Keratinocyte (primary cell): ENCODE measurements at regions not wholly inside any gene's neighbourhood (a gene's known extent, or its start where the extent isn't known, plus 50 kb on each side); places are given as distances from the start of the nearest gene placed in this dataset.

Source experiments
- DNase-seq: peaks from one replicate; pipeline ENCODE4 v3.0.0-alpha.2; 2011; ENCODE audit warnings: low read depth, missing footprints, low spot score
- FAIRE-seq: peaks from 2 replicates; lab custom pipeline; 2011; peaks lifted over from hg19 to GRCh38; lab: Jason Lieb, UNC
- H2AFZ ChIP-seq: 2 replicates; pipeline ENCODE4 v1.6.0; 2012; ENCODE audit warnings: low read length, control low read depth, inconsistent platforms; ENCODE audit not compliant: control insufficient read depth
- H3K27ac ChIP-seq: 2 replicates; pipeline ENCODE4 v1.5.1; 2011; ENCODE audit warnings: low read length; ENCODE audit not compliant: control insufficient read depth, insufficient read depth
- H3K27me3 ChIP-seq: 3 replicates; pipeline ENCODE4 v1.6.0; 2011; ENCODE audit warnings: low read length; ENCODE audit not compliant: control insufficient read depth, insufficient read depth; ENCODE audit errors: extremely low read depth
- H3K36me3 ChIP-seq, 2 experiments: 2 replicates in 1 of 2; 3 replicates in 1 of 2; pipeline ENCODE4 v1.5.1; 2011; ENCODE audit warnings: low read length in 2 of 2, mild to moderate bottlenecking in 1 of 2; ENCODE audit not compliant: control insufficient read depth in 2 of 2, insufficient read depth in 2 of 2; ENCODE audit errors: extremely low read depth in 1 of 2
- H3K4me1 ChIP-seq: 3 replicates; pipeline ENCODE4 v1.5.1; 2011; ENCODE audit warnings: low read length; ENCODE audit not compliant: control insufficient read depth, insufficient read depth; ENCODE audit errors: extremely low read depth
- H3K4me2 ChIP-seq: 3 replicates; pipeline ENCODE4 v1.6.0; 2011; ENCODE audit warnings: low read depth, low read length; ENCODE audit not compliant: control insufficient read depth, insufficient read depth; ENCODE audit errors: extremely low read depth
- H3K4me3 ChIP-seq, 3 experiments: fragments of 200-600 bp in 1 of 3; sonication (generic) in 1 of 3; 2 replicates in 2 of 3; 3 replicates in 1 of 3; pipeline ENCODE4 v1.5.1; 2011 to 2016; ENCODE audit warnings: low read length in 3 of 3, mild to moderate bottlenecking in 3 of 3, control low read depth in 2 of 3, inconsistent platforms in 1 of 3, low read depth in 1 of 3, mixed read lengths in 1 of 3, mixed run types in 1 of 3, moderate library complexity in 1 of 3; ENCODE audit not compliant: control insufficient read depth in 2 of 3, insufficient read depth in 2 of 3; ENCODE audit errors: extremely low read depth in 1 of 3
- H3K79me2 ChIP-seq: 2 replicates; pipeline ENCODE4 v1.6.0; 2012; ENCODE audit warnings: low read length; ENCODE audit not compliant: control insufficient read depth, insufficient read depth
- H3K9ac ChIP-seq: 3 replicates; pipeline ENCODE4 v1.6.0; 2011; ENCODE audit warnings: low read length; ENCODE audit not compliant: control insufficient read depth, insufficient read depth; ENCODE audit errors: extremely low read depth
- H3K9me1 ChIP-seq: 3 replicates; pipeline ENCODE4 v1.6.0; 2011; ENCODE audit warnings: low read length; ENCODE audit not compliant: control insufficient read depth, insufficient read depth; ENCODE audit errors: extremely low read depth
- H3K9me3 ChIP-seq: 2 replicates; pipeline ENCODE4 v1.5.1; 2012; ENCODE audit warnings: low read depth, low read length; ENCODE audit not compliant: control insufficient read depth
- H4K20me1 ChIP-seq: 3 replicates; pipeline ENCODE4 v1.6.0; 2011; ENCODE audit warnings: low read length; ENCODE audit not compliant: control insufficient read depth, insufficient read depth; ENCODE audit errors: extremely low read depth
- EZH2 ChIP-seq: IDR thresholded peaks from one replicate; pipeline ENCODE4 v1.6.1; 2012; ENCODE audit warnings: inconsistent platforms, mild to moderate bottlenecking, low read length, moderate library complexity
- dilution Hi-C: fragments of 300-500 bp; cut with MboI; formaldehyde crosslinking; loops from one replicate; pipeline ENCODE4 v1.7.0; 2020; ENCODE audit warnings: low sequenced_read_pairs; ENCODE audit not compliant: extremely low pct_ligation_motif_present
- TF ChIP-seq, protein P1 (sequence below), 3 experiments: IDR thresholded peaks in 1 of 3; conservative IDR thresholded peaks in 1 of 3; optimal IDR thresholded peaks in 1 of 3; 2 replicates in 2 of 3; 3 replicates in 1 of 3; pipeline versions ENCODE3 to v1.5.1; 2011; ENCODE audit warnings: low read length in 3 of 3, mild to moderate bottlenecking in 3 of 3, moderate library complexity in 2 of 3, control low read depth in 1 of 3, inconsistent platforms in 1 of 3; ENCODE audit not compliant: insufficient read depth in 2 of 3; ENCODE audit errors: extremely low read depth in 1 of 3

DNA sequence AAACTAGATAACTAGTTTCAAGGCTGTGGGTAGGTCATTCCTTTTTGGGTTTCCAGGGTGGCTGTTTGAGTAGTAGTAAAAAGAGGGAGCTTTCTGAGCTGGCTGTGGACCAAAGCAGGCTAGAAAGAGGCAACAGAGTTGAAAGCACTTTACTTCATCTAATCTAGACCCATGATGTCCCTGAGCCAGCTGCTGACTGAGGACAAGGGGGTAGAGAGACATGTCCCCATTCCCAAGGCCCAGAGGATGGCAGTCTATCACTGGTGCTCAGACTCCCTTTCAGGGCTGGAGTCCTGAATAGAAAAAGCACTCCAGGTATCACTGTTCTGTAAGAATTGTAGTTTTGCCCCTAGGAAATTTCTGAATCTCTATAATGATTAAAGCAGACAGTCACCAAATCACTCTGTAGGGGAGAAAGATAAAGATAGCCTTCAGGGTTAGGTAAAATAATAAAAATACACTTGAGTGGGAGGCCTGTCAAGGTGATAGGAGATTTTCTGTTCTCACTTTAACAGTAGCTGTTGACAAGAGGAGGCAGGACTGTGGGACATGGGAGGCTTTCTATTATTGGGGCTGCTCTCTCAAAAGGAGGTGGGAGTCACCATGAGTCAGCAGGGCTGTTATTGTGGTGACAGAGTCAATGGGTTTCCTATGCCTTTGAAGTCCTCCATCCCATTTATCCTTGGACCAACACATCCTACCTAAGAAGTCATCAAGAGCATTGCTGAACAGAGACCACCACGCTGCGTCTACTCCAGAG is 190.2 kb upstream of the MPHOSPH6 start:
- Histone ChIP-seq H3K4me3 (no peak overlapping the region), H2AFZ (no peak overlapping the region), H3K9me3 (no peaks in the 10 kb centered on the region), H3K9me1 (no peaks in the 10 kb centered on the region), H3K4me1 (no peaks in the 10 kb centered on the region), H3K9ac (no peak overlapping the region), H3K4me2 (no peak overlapping the region), H3K36me3 (no peaks in the 10 kb centered on the region), H3K27ac (no peak overlapping the region), H3K27me3 (no peaks in the 10 kb centered on the region), H3K79me2 (no peaks in the 10 kb centered on the region), H4K20me1 (no peaks in the 10 kb centered on the region)
- no peak for TF ChIP-seq EZH2
- TF ChIP-seq, protein P1, sequence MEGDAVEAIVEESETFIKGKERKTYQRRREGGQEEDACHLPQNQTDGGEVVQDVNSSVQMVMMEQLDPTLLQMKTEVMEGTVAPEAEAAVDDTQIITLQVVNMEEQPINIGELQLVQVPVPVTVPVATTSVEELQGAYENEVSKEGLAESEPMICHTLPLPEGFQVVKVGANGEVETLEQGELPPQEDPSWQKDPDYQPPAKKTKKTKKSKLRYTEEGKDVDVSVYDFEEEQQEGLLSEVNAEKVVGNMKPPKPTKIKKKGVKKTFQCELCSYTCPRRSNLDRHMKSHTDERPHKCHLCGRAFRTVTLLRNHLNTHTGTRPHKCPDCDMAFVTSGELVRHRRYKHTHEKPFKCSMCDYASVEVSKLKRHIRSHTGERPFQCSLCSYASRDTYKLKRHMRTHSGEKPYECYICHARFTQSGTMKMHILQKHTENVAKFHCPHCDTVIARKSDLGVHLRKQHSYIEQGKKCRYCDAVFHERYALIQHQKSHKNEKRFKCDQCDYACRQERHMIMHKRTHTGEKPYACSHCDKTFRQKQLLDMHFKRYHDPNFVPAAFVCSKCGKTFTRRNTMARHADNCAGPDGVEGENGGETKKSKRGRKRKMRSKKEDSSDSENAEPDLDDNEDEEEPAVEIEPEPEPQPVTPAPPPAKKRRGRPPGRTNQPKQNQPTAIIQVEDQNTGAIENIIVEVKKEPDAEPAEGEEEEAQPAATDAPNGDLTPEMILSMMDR (optimal IDR thresholded peaks at IDR 0.05 in 1 of 3, IDR thresholded peaks at IDR 0.05 in 1 of 3, conservative IDR thresholded peaks at IDR 0.05 in 1 of 3; ENCODE audit: extremely low read depth in 1 of 3, insufficient read depth in 2 of 3, low read length in 3 of 3), result no peak
- DNase-seq (no peak), FAIRE-seq (no peak)
- dilution Hi-C loops, result no loop called here

DNA sequence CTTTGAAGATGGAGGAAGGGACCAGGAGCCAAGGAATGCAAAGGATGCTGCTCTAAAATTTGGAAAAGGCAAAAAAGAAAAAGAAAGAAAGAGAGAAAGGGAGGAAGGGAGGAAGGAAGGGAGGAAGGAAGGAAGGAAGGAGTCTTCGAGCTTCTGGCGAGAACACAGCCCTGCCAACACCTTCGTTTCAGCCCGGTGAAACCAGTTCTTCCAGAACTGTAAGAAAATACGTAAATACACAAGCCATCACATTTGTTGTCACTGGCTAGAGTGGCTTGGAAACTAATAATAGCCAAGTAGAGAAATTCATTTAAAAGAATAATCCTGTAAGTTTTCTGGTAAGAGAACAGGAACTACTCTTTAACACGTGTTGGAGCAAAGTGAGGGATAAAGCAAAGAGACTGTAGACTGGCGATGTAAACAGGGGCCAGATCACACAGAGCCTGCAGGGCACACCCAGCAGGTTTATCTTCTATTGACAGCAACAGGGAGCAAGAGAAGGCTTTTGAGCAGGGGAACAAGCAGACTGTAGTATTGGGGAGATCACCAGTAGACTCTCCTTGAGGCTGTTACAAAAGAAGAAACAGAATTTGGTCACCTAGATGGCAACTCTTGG is 188.7 kb upstream of the MPHOSPH6 start:
- dilution Hi-C loops, result no loop called here
- Histone ChIP-seq H3K9ac (no peak overlapping the region), H3K9me1 (no peaks in the 10 kb centered on the region), H3K27me3 (peaks cover 3% of the 10 kb centered on the region), H3K27ac (no peak overlapping the region), H3K36me3 (no peaks in the 10 kb centered on the region), H3K79me2 (no peaks in the 10 kb centered on the region), H3K4me1 (no peaks in the 10 kb centered on the region), H3K4me2 (no peak overlapping the region), H3K9me3 (no peaks in the 10 kb centered on the region), H2AFZ (no peak overlapping the region), H3K4me3 (no peak overlapping the region), H4K20me1 (no peaks in the 10 kb centered on the region)
- no peak for DNase-seq
- TF ChIP-seq, protein P1 (optimal IDR thresholded peaks at IDR 0.05 in 1 of 3, IDR thresholded peaks at IDR 0.05 in 1 of 3, conservative IDR thresholded peaks at IDR 0.05 in 1 of 3; ENCODE audit: extremely low read depth in 1 of 3, insufficient read depth in 2 of 3, low read length in 3 of 3), result no peak
- TF ChIP-seq EZH2, result no peak
- no peak for FAIRE-seq
